ENCODE measurements at regions not wholly inside any gene's neighbourhood (a gene's known extent, or its start where the extent isn't known, plus 50 kb on each side); places are given as distances from the start of the nearest gene placed in this dataset.

GRCh38 chr1:68378296-68379084 is 71.3 kb downstream of the RPE65 start:
- H3K4me1 Mint-ChIP-seq = peaks cover 6 to 10% (median 8%) of the 10 kb centered on the region in 3 donors
- H3K27me3 Mint-ChIP-seq = peaks cover 0 to 11% (median 9%) of the 10 kb centered on the region in 3 donors
- ATAC-seq (ENCODE audit: low read depth in 2 of 2) (no peak), DNase-seq (no peak)
- H3K9me3 Mint-ChIP-seq = peaks cover 0 to 16% (median 8%) of the 10 kb centered on the region in 7 donors
- H3K4me3 Mint-ChIP-seq = no peak overlapping the region
- H3K36me3 Mint-ChIP-seq = peaks cover 0 to 4% of the 10 kb centered on the region in 2 donors
- peak overlapping the region in 1 of 6 donors; percentile 9 for H3K27ac Mint-ChIP-seq

- ATAC-seq (ENCODE audit: low read depth in 2 of 2) (no peak), DNase-seq (no peak)
- H3K4me1 Mint-ChIP-seq = peaks cover 6 to 10% (median 8%) of the 10 kb centered on the region in 3 donors
- peaks cover 0 to 3% of the 10 kb centered on the region in 2 donors for H3K36me3 Mint-ChIP-seq
- peaks cover 0 to 11% (median 9%) of the 10 kb centered on the region in 3 donors for H3K27me3 Mint-ChIP-seq
- H3K27ac Mint-ChIP-seq = peak overlapping the region in 1 of 6 donors; percentile 2
- H3K9me3 Mint-ChIP-seq = peaks cover 0 to 17% (median 8%) of the 10 kb centered on the region in 7 donors
- no peak overlapping the region for H3K4me3 Mint-ChIP-seq
Observed at GRCh38 chr1:68377098-68377497, 72.7 kb downstream of the RPE65 start.

- Mint-ChIP-seq H3K4me1 (peaks cover 6 to 10% (median 8%) of the 10 kb centered on the region in 3 donors), H3K9me3 (peaks cover 0 to 13% (median 8%) of the 10 kb centered on the region in 7 donors), H3K27me3 (peaks cover 0 to 11% (median 9%) of the 10 kb centered on the region in 3 donors), H3K4me3 (no peak overlapping the region), H3K36me3 (no peaks in the 10 kb centered on the region), H3K27ac (no peak overlapping the region)
- DNase-seq = no peak
- ATAC-seq (ENCODE audit: low read depth in 2 of 2) = no peak
Observed at GRCh38 chr1:68376441-68376840, 73.3 kb downstream of the RPE65 start.

GRCh38 chr1:68375919-68376318 is 73.8 kb downstream of the RPE65 start:
- peaks cover 0 to 9% (median 7%) of the 10 kb centered on the region in 7 donors for H3K9me3 Mint-ChIP-seq
- H3K4me3 Mint-ChIP-seq = no peak overlapping the region
- ATAC-seq (ENCODE audit: low read depth in 2 of 2) (no peak), DNase-seq (no peak)
- H3K27me3 Mint-ChIP-seq = peaks cover 0 to 11% (median 9%) of the 10 kb centered on the region in 3 donors
- H3K36me3 Mint-ChIP-seq = no peaks in the 10 kb centered on the region
- peaks cover 6 to 10% (median 8%) of the 10 kb centered on the region in 3 donors for H3K4me1 Mint-ChIP-seq
- no peak overlapping the region for H3K27ac Mint-ChIP-seq

GRCh38 chr1:68373173-68373572 is 76.6 kb downstream of the RPE65 start:
- ATAC-seq (ENCODE audit: low read depth in 2 of 2) (no peak), DNase-seq (no peak)
- H3K4me3 Mint-ChIP-seq = no peak overlapping the region
- peaks cover 0 to 3% (median 0%) of the 10 kb centered on the region in 7 donors for H3K9me3 Mint-ChIP-seq
- peaks cover 3 to 11% (median 9%) of the 10 kb centered on the region in 3 donors for H3K27me3 Mint-ChIP-seq
- no peaks in the 10 kb centered on the region for H3K36me3 Mint-ChIP-seq
- H3K4me1 Mint-ChIP-seq = no peaks in the 10 kb centered on the region
- no peak overlapping the region for H3K27ac Mint-ChIP-seq

GRCh38 chr1:68372487-68372886 is 77.3 kb downstream of the RPE65 start:
- peaks cover 0 to 3% (median 0%) of the 10 kb centered on the region in 7 donors for H3K9me3 Mint-ChIP-seq
- DNase-seq (no peak), ATAC-seq (ENCODE audit: low read depth in 2 of 2) (no peak)
- no peak overlapping the region for H3K27ac Mint-ChIP-seq
- H3K36me3 Mint-ChIP-seq = no peaks in the 10 kb centered on the region
- no peak overlapping the region for H3K4me3 Mint-ChIP-seq
- H3K27me3 Mint-ChIP-seq = peaks cover 3 to 11% (median 9%) of the 10 kb centered on the region in 3 donors
- H3K4me1 Mint-ChIP-seq = no peaks in the 10 kb centered on the region

- Mint-ChIP-seq H3K9me3 (peaks cover 0 to 3% (median 0%) of the 10 kb centered on the region in 7 donors), H3K27ac (no peak overlapping the region), H3K4me3 (no peak overlapping the region), H3K4me1 (no peaks in the 10 kb centered on the region), H3K27me3 (peaks cover 4 to 10% (median 8%) of the 10 kb centered on the region in 3 donors), H3K36me3 (no peaks in the 10 kb centered on the region)
- ATAC-seq (ENCODE audit: low read depth in 2 of 2) (no peak), DNase-seq (no peak)
Observed at GRCh38 chr1:68370101-68370915, 79.4 kb downstream of the RPE65 start.

GRCh38 chr1:68366572-68366971 is 83.2 kb downstream of the RPE65 start:
- no peak overlapping the region for H3K4me3 Mint-ChIP-seq
- H3K27ac Mint-ChIP-seq = no peak overlapping the region
- H3K36me3 Mint-ChIP-seq = peaks cover 0 to 10% of the 10 kb centered on the region in 2 donors
- ATAC-seq (ENCODE audit: low read depth in 2 of 2) = no peak
- H3K9me3 Mint-ChIP-seq = peaks cover 0 to 5% (median 0%) of the 10 kb centered on the region in 7 donors
- H3K4me1 Mint-ChIP-seq = no peaks in the 10 kb centered on the region
- no peak for DNase-seq
- peaks cover 11 to 20% (median 13%) of the 10 kb centered on the region in 3 donors for H3K27me3 Mint-ChIP-seq

GRCh38 chr1:68365709-68366382 is 83.9 kb downstream of the RPE65 start:
- no peaks in the 10 kb centered on the region for H3K4me1 Mint-ChIP-seq
- peaks cover 11 to 20% (median 13%) of the 10 kb centered on the region in 3 donors for H3K27me3 Mint-ChIP-seq
- peaks cover 0 to 10% of the 10 kb centered on the region in 2 donors for H3K36me3 Mint-ChIP-seq
- H3K27ac Mint-ChIP-seq = no peak overlapping the region
- ATAC-seq (ENCODE audit: low read depth in 2 of 2) (no peak), DNase-seq (no peak)
- peaks cover 0 to 5% (median 0%) of the 10 kb centered on the region in 7 donors for H3K9me3 Mint-ChIP-seq
- H3K4me3 Mint-ChIP-seq = no peak overlapping the region

GRCh38 chr1:68363339-68363738 is 86.4 kb downstream of the RPE65 start:
- Mint-ChIP-seq H3K36me3 (peaks cover 0 to 10% of the 10 kb centered on the region in 2 donors), H3K9me3 (peaks cover 0 to 5% (median 0%) of the 10 kb centered on the region in 7 donors), H3K27me3 (peaks cover 9 to 20% (median 11%) of the 10 kb centered on the region in 3 donors), H3K4me1 (peaks cover 11 to 16% (median 15%) of the 10 kb centered on the region in 3 donors), H3K27ac (peak overlapping the region in 1 of 6 donors; percentile 40), H3K4me3 (no peak overlapping the region)
- no peak for ATAC-seq (ENCODE audit: low read depth in 2 of 2)
- DNase-seq = no peak

GRCh38 chr1:68361346-68361910 is 88.3 kb downstream of the RPE65 start:
- Mint-ChIP-seq H3K4me1 (peaks cover 16 to 24% (median 22%) of the 10 kb centered on the region in 3 donors), H3K36me3 (peaks cover 0 to 10% of the 10 kb centered on the region in 2 donors), H3K4me3 (no peak overlapping the region), H3K9me3 (peaks cover 0 to 5% (median 2%) of the 10 kb centered on the region in 7 donors), H3K27ac (no peak overlapping the region), H3K27me3 (peaks cover 5 to 14% (median 11%) of the 10 kb centered on the region in 3 donors)
- DNase-seq = no peak
- ATAC-seq (ENCODE audit: low read depth in 2 of 2) = no peak

- Mint-ChIP-seq H3K27me3 (peaks cover 5 to 12% (median 11%) of the 10 kb centered on the region in 3 donors), H3K4me1 (peaks cover 16 to 24% (median 22%) of the 10 kb centered on the region in 3 donors), H3K4me3 (peak overlapping the region in 3 of 8 donors; percentile 11 to 65 (median 35)), H3K36me3 (peaks cover 0 to 10% of the 10 kb centered on the region in 2 donors), H3K9me3 (peaks cover 0 to 5% (median 2%) of the 10 kb centered on the region in 7 donors), H3K27ac (peak overlapping the region in 5 of 6 donors; percentile 22 to 79 (median 57))
- DNase-seq (no peak), ATAC-seq (ENCODE audit: low read depth in 2 of 2) (no peak)
Observed at GRCh38 chr1:68359045-68359444, 90.7 kb downstream of the RPE65 start.
